ENCODE measurements at regions not wholly inside any gene's neighbourhood (a gene's known extent, or its start where the extent isn't known, plus 50 kb on each side); places are given as distances from the start of the nearest gene placed in this dataset.

DNA sequence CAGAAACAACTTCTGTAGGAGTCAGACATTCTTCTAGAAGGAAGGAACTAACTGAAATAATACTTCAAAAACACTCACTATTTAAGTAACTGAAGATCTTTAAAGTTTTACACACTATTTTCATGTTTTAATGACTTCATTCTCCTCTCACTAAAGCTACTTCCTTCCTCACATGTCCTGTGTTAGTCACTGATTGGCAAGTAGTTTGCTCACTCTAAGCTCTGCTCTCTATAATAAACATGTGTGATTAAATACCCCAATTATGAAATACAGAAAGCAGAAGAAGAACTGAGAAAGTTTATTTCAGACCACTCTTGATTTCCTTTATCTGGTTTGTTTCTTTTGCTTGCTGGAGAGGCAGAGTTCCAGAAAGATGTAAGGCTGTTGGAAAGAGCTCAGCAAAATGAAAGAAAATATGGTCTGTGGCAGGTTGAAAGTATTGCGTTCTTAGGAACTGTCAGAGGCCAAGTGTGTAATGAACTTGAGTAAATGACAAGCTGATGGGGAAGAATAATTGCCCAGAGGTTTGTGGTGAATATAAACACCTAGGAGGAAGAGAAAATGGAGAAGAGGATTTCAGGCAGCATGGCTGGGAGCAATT, 522.0 kb upstream of the SEL1L start:
- 0 to 2% methylated on average over 1 of the region's 1 CpG for WGBS, 2 experiments (ENCODE audit: low coverage in 1 of 2, low lambda C conversion rate in 2 of 2, missing lambda C conversion rate in 2 of 2)
- no peaks in the 10 kb centered on the region for H3K9me2 ChIP-seq (ENCODE audit: insufficient read depth)
- no peaks in the 10 kb centered on the region for H3K9me3 ChIP-seq (ENCODE audit: low read depth)
- no peak overlapping the region for H3K4me3 ChIP-seq
- TF ChIP-seq EZH2 (IDR thresholded peaks at IDR 0.05; ENCODE audit: insufficient read depth, poor library complexity, severe bottlenecking): no peak
- TF ChIP-seq EZH2phosphoT487 (IDR thresholded peaks at IDR 0.05; ENCODE audit: insufficient read depth, low read depth): no peak
- H3K27ac ChIP-seq: no peak overlapping the region
- no peaks in the 10 kb centered on the region for H3K4me1 ChIP-seq (ENCODE audit: insufficient read depth)
- H3K79me2 ChIP-seq (ENCODE audit: insufficient read depth): no peaks in the 10 kb centered on the region
- H3F3A ChIP-seq (ENCODE audit: insufficient read depth): no peaks in the 10 kb centered on the region
- H3K36me3 ChIP-seq (ENCODE audit: low read depth): no peaks in the 10 kb centered on the region
- no peaks in the 10 kb centered on the region for H4K20me1 ChIP-seq (ENCODE audit: insufficient read depth)
- no peak overlapping the region for H2AFZ ChIP-seq
- no peaks in the 10 kb centered on the region for H3K27me3 ChIP-seq (replicated peaks; ENCODE audit: insufficient read depth)
- DNase-seq: no peak
- in situ Hi-C loops (cut with MboI): no loop called here
- H3K4me2 ChIP-seq (ENCODE audit: unreplicated experiment): no peak overlapping the region
- H3K9ac ChIP-seq: no peak overlapping the region

DNA sequence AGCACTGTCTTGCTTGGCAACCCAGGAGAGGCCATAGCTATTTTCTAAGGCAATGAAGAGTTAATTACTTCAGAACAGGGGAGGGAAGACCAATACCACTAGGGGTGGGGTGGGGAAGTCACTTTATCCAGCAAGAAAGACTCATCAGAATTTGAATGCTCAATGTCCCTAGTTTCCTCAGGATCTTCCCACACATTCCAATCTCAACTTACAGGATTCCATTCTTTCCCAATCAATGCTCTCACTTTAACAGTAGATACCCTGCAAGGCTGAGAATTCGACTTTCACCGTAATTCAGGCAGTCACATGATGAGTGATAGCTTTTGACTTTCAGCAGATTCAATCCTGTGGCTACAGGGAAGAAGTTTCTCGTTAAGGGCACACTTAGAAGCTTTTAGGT, 526.6 kb upstream of the SEL1L start:
- DNase-seq: no peak
- no peak for TF ChIP-seq EZH2 (IDR thresholded peaks at IDR 0.05; ENCODE audit: insufficient read depth, poor library complexity, severe bottlenecking)
- no peak for TF ChIP-seq EZH2phosphoT487 (IDR thresholded peaks at IDR 0.05; ENCODE audit: insufficient read depth, low read depth)
- 4 to 5% methylated on average over 3 of the region's 3 CpGs for WGBS, 2 experiments (ENCODE audit: low coverage in 1 of 2, low lambda C conversion rate in 2 of 2, missing lambda C conversion rate in 2 of 2)
- H3K27ac ChIP-seq: no peak overlapping the region
- no peaks in the 10 kb centered on the region for H4K20me1 ChIP-seq (ENCODE audit: insufficient read depth)
- H3K4me2 ChIP-seq (ENCODE audit: unreplicated experiment): no peak overlapping the region
- H3K79me2 ChIP-seq (ENCODE audit: insufficient read depth): no peaks in the 10 kb centered on the region
- H3K36me3 ChIP-seq (ENCODE audit: low read depth): no peaks in the 10 kb centered on the region
- in situ Hi-C loops (cut with MboI): no loop called here
- H3K9me2 ChIP-seq (ENCODE audit: insufficient read depth): no peaks in the 10 kb centered on the region
- no peaks in the 10 kb centered on the region for H3F3A ChIP-seq (ENCODE audit: insufficient read depth)
- no peaks in the 10 kb centered on the region for H3K4me1 ChIP-seq (ENCODE audit: insufficient read depth)
- no peaks in the 10 kb centered on the region for H3K27me3 ChIP-seq (replicated peaks; ENCODE audit: insufficient read depth)
- H3K4me3 ChIP-seq: no peak overlapping the region
- no peak overlapping the region for H3K9ac ChIP-seq
- H3K9me3 ChIP-seq (ENCODE audit: low read depth): no peaks in the 10 kb centered on the region
- no peak overlapping the region for H2AFZ ChIP-seq

DNA sequence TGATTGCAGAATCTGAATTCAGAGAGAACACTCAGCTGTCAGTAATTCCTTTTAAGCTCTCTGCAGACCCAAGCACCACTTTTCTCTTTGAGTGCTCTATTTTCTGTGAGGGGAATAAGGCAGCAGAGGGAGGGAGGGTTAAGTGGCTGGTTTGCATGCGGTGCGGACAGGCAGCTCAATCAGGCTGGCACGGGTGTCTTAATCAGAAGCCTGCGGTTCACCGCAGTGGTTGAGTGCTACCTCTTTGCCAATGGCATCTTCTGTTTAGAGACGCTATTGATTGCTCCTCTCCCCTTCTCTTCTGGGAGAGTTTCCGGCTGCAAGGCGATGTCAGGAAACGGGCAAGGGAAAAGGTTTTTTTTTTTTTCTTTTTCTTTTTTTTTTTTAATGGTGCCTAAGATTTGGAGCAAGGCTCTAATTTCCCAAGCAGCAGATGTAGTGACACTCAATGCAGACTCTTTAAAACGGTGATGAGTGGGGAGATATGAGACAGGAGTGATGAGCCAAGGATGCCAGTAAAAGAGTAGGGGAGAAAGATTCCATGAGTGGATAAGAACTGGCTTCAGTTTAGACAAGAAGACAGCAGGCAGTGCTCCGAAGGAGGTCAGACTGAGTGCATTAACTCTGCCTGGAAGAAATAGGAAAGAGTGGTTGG, 533.7 kb upstream of the SEL1L start:
- no peak overlapping the region for H2AFZ ChIP-seq
- TF ChIP-seq EZH2phosphoT487 (IDR thresholded peaks at IDR 0.05; ENCODE audit: insufficient read depth, low read depth) (no peak), EZH2 (IDR thresholded peaks at IDR 0.05; ENCODE audit: insufficient read depth, poor library complexity, severe bottlenecking) (no peak)
- WGBS, 2 experiments (ENCODE audit: low coverage in 1 of 2, low lambda C conversion rate in 2 of 2, missing lambda C conversion rate in 2 of 2): 24 to 26% methylated on average over 11 of the region's 11 CpGs
- H3K79me2 ChIP-seq (ENCODE audit: insufficient read depth): no peaks in the 10 kb centered on the region
- H3K9me3 ChIP-seq (ENCODE audit: low read depth): no peaks in the 10 kb centered on the region
- no peaks in the 10 kb centered on the region for H3K9me2 ChIP-seq (ENCODE audit: insufficient read depth)
- H3K27ac ChIP-seq: no peak overlapping the region
- in situ Hi-C loops (cut with MboI): no loop called here
- no peaks in the 10 kb centered on the region for H3K4me1 ChIP-seq (ENCODE audit: insufficient read depth)
- no peak for DNase-seq
- no peaks in the 10 kb centered on the region for H3F3A ChIP-seq (ENCODE audit: insufficient read depth)
- no peak overlapping the region for H3K4me3 ChIP-seq
- H3K9ac ChIP-seq: no peak overlapping the region
- no peaks in the 10 kb centered on the region for H3K36me3 ChIP-seq (ENCODE audit: low read depth)
- H3K27me3 ChIP-seq (replicated peaks; ENCODE audit: insufficient read depth): no peaks in the 10 kb centered on the region
- H4K20me1 ChIP-seq (ENCODE audit: insufficient read depth): no peaks in the 10 kb centered on the region
- H3K4me2 ChIP-seq (ENCODE audit: unreplicated experiment): no peak overlapping the region

DNA sequence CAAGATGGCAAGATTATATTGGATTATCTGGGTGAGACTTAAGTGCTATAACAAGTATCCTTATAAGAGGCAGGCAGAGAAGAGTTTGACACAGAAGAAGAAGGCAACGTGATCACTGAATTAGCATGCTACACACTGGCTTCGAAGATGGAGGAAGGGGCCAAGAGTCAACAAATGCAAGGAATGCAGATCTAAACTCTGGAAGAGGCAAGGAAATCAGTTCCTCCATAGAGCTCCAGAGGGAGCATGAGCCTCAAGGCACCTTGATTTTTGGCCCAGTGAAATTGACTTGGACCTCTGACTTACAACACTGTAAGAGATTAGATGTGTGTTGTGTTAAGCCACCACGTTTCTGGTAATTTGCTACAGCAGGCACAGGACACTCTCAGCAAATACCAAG, 536.4 kb upstream of the SEL1L start:
- Histone ChIP-seq H3K9me2 (ENCODE audit: insufficient read depth) (no peaks in the 10 kb centered on the region), H3K9ac (no peak overlapping the region), H3K36me3 (ENCODE audit: low read depth) (no peaks in the 10 kb centered on the region), H3K4me2 (ENCODE audit: unreplicated experiment) (no peak overlapping the region), H3K27ac (no peak overlapping the region), H3F3A (ENCODE audit: insufficient read depth) (no peaks in the 10 kb centered on the region), H2AFZ (no peak overlapping the region), H3K4me1 (ENCODE audit: insufficient read depth) (no peaks in the 10 kb centered on the region), H4K20me1 (ENCODE audit: insufficient read depth) (no peaks in the 10 kb centered on the region), H3K9me3 (ENCODE audit: low read depth) (peaks cover 4% of the 10 kb centered on the region), H3K4me3 (no peak overlapping the region), H3K79me2 (ENCODE audit: insufficient read depth) (no peaks in the 10 kb centered on the region), H3K27me3 (replicated peaks; ENCODE audit: insufficient read depth) (no peaks in the 10 kb centered on the region)
- TF ChIP-seq EZH2 (IDR thresholded peaks at IDR 0.05; ENCODE audit: insufficient read depth, poor library complexity, severe bottlenecking) (no peak), EZH2phosphoT487 (IDR thresholded peaks at IDR 0.05; ENCODE audit: insufficient read depth, low read depth) (no peak)
- in situ Hi-C loops (cut with MboI): no loop called here
- DNase-seq: no peak
- WGBS, 2 experiments (ENCODE audit: low coverage in 1 of 2, low lambda C conversion rate in 2 of 2, missing lambda C conversion rate in 2 of 2): 5 to 9% methylated on average over 3 of the region's 3 CpGs
